ENCODE measurements at regions not wholly inside any gene's neighbourhood (a gene's known extent, or its start where the extent isn't known, plus 50 kb on each side); places are given as distances from the start of the nearest gene placed in this dataset.

GRCh38 chr16:22614271-22614947 lies 103.7 kb downstream of the NPIPB5 start:
- peak; percentile 60 for DNase-seq
- in situ Hi-C loops (cut with HindIII; ENCODE audit: low pct_ligation_motif_present, low sequenced_read_pairs), result no loop called here
- Histone ChIP-seq H3K27ac (no peak overlapping the region), H3K27me3 (replicated peaks) (no peaks in the 10 kb centered on the region), H3K4me3 (ENCODE audit: low read depth, low read length) (no peak overlapping the region), H3K36me3 (replicated peaks) (no peaks in the 10 kb centered on the region)
- no peak for TF ChIP-seq CTCF (IDR thresholded peaks at IDR 0.05; ENCODE audit: low read depth, low read length, missing control alignments)

GRCh38 chr16:22618842-22619241 lies 108.2 kb downstream of the NPIPB5 start:
- Histone ChIP-seq H3K4me3 (ENCODE audit: low read depth, low read length) (no peak overlapping the region), H3K36me3 (replicated peaks) (no peaks in the 10 kb centered on the region), H3K27ac (no peak overlapping the region), H3K27me3 (replicated peaks) (no peaks in the 10 kb centered on the region)
- no peak for DNase-seq
- TF ChIP-seq CTCF (IDR thresholded peaks at IDR 0.05; ENCODE audit: low read depth, low read length, missing control alignments), result no peak
- in situ Hi-C loops (cut with HindIII; ENCODE audit: low pct_ligation_motif_present, low sequenced_read_pairs), result no loop called here

- H3K27ac ChIP-seq, result no peak overlapping the region
- H3K36me3 ChIP-seq (replicated peaks), result no peaks in the 10 kb centered on the region
- DNase-seq, result no peak
- in situ Hi-C loops (cut with HindIII; ENCODE audit: low pct_ligation_motif_present, low sequenced_read_pairs), result no loop called here
- no peak for TF ChIP-seq CTCF (IDR thresholded peaks at IDR 0.05; ENCODE audit: low read depth, low read length, missing control alignments)
- H3K27me3 ChIP-seq (replicated peaks), result no peaks in the 10 kb centered on the region
- no peak overlapping the region for H3K4me3 ChIP-seq (ENCODE audit: low read depth, low read length)
Observed at GRCh38 chr16:22621586-22622155, 111.0 kb downstream of the NPIPB5 start.

- no peak overlapping the region for H3K4me3 ChIP-seq (ENCODE audit: low read depth, low read length)
- TF ChIP-seq CTCF (IDR thresholded peaks at IDR 0.05; ENCODE audit: low read depth, low read length, missing control alignments), result no peak
Observed at GRCh38 chr16:22622703-22623102, 112.0 kb downstream of the NPIPB5 start.

GRCh38 chr16:22623351-22623781 lies 112.7 kb downstream of the NPIPB5 start:
- no peaks in the 10 kb centered on the region for H3K27me3 ChIP-seq (replicated peaks)
- no peak overlapping the region for H3K4me3 ChIP-seq (ENCODE audit: low read depth, low read length)
- in situ Hi-C loops (cut with HindIII; ENCODE audit: low pct_ligation_motif_present, low sequenced_read_pairs), result no loop called here
- no peak for DNase-seq
- no peaks in the 10 kb centered on the region for H3K36me3 ChIP-seq (replicated peaks)
- no peak overlapping the region for H3K27ac ChIP-seq
- TF ChIP-seq CTCF (IDR thresholded peaks at IDR 0.05; ENCODE audit: low read depth, low read length, missing control alignments), result no peak

More at GRCh38 chr16:22622703-22623102, 112.0 kb downstream of the NPIPB5 start:
- no peak for DNase-seq
- no peaks in the 10 kb centered on the region for H3K27me3 ChIP-seq (replicated peaks)
- no peak overlapping the region for H3K27ac ChIP-seq
- in situ Hi-C loops (cut with HindIII; ENCODE audit: low pct_ligation_motif_present, low sequenced_read_pairs), result no loop called here
- H3K36me3 ChIP-seq (replicated peaks), result no peaks in the 10 kb centered on the region
